ENCODE measurements at regions not wholly inside any gene's neighbourhood (a gene's known extent, or its start where the extent isn't known, plus 50 kb on each side); places are given as distances from the start of the nearest gene placed in this dataset.

DNA sequence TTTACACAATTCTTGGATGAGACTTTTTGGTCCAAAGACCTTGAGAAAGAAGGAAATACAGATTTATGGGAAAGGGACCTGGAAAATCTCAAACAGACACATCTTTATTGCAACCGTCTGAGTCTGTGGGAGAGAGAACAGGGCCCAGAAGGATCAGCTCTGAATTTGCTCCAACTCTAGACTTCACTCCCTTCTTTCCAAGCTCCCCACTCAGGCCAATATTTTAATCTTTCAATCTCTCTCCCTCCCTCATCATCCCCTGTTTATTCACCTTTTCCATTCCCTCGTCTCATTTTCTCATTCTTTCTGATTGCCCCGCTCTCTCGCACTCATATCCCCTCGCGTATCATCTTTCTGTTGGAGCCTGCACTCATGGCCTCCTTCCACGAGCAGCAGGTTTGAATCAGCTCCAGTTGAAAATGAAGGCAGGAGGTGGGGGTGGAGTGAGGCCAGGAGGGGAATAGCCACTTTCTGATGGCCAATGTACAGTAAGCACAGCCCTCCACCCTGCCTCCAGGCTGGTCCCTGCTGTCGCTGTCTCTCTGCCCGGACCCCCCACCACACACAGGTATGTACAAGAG lies 63.6 kb upstream of the BOC start:
- no peak for DNase-seq (ENCODE audit: low read depth)
- H3K4me3 ChIP-seq (ENCODE audit: low read length) = no peak overlapping the region
- TF ChIP-seq, protein P1, sequence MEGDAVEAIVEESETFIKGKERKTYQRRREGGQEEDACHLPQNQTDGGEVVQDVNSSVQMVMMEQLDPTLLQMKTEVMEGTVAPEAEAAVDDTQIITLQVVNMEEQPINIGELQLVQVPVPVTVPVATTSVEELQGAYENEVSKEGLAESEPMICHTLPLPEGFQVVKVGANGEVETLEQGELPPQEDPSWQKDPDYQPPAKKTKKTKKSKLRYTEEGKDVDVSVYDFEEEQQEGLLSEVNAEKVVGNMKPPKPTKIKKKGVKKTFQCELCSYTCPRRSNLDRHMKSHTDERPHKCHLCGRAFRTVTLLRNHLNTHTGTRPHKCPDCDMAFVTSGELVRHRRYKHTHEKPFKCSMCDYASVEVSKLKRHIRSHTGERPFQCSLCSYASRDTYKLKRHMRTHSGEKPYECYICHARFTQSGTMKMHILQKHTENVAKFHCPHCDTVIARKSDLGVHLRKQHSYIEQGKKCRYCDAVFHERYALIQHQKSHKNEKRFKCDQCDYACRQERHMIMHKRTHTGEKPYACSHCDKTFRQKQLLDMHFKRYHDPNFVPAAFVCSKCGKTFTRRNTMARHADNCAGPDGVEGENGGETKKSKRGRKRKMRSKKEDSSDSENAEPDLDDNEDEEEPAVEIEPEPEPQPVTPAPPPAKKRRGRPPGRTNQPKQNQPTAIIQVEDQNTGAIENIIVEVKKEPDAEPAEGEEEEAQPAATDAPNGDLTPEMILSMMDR (conservative IDR thresholded peaks at IDR 0.05; ENCODE audit: low read length) = no peak

DNA sequence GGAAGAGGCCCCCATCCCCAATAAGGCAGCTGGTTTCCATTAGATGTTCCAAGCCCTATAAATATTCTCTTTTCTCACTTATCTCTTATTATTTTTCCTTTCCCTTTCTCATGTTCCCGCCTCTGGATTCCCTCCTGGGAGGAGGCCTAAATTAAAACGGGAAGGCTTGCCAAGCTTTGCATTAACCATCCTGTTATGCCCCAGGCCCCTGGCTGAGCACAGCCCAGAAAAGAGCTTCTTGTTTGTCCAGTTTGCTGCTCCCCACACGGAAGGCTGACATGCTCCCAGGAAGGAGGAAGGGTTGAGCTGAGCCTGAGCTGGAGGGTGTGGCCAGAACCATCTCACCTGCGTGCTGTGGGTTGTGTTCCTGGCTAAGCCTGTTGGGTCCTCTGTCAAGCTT lies 63.1 kb upstream of the BOC start:
- no peak for DNase-seq (ENCODE audit: low read depth)
- TF ChIP-seq, protein P1 (conservative IDR thresholded peaks at IDR 0.05; ENCODE audit: low read length) = no peak
- no peak overlapping the region for H3K4me3 ChIP-seq (ENCODE audit: low read length)

DNA sequence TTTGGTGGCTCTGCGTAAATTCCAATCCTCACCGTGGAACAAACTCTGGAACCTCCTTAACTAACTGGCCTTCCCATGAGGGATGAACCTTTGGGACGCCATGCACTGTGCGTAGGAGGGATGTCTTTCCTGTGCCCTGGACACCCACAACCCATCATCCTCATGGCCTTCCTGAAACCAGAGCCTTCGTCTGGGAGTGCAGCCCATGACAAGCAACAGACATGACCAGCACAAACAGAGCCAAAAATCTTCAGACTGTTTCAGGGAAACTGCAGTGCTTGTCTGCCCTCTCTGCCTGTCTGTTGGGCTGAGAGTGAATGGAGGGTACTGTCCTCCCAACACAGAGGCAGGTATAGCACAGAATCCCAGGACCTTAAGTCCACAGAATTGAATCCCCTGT lies 61.1 kb upstream of the BOC start:
- TF ChIP-seq, protein P1 (conservative IDR thresholded peaks at IDR 0.05; ENCODE audit: low read length) = no peak
- no peak for DNase-seq (ENCODE audit: low read depth)
- no peak overlapping the region for H3K4me3 ChIP-seq (ENCODE audit: low read length)

DNA sequence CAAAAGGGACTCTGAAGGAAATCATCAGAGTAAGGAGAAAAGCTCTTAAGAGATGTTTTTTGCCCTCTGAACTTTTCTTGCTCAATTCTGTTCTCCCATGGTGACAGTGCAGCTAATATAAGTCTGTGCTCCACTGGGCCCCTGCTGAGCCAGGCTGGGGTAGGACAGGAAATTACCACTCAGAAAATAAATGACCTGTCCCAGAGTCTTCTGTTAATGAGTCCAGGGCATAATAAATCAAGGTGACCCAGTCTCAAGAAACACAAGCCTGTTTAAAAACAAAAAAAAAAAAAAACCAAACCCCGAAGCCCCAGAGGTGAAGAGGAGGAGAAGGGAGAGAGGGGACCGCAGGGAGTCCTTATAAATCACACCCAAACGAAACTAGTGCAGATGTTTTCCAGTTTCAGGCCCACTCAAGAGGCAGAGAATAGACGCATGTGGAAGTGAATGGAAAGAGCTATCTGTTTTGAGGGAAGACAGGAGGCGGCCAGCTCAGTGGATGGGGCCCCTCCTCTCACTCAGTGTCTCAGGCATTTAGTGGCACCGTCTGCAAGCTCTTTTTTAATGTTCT lies 59.8 kb upstream of the BOC start:
- peak; percentile 34 for DNase-seq (ENCODE audit: low read depth)
- no peak overlapping the region for H3K4me3 ChIP-seq (ENCODE audit: low read length)
- TF ChIP-seq, protein P1 (conservative IDR thresholded peaks at IDR 0.05; ENCODE audit: low read length) = no peak

DNA sequence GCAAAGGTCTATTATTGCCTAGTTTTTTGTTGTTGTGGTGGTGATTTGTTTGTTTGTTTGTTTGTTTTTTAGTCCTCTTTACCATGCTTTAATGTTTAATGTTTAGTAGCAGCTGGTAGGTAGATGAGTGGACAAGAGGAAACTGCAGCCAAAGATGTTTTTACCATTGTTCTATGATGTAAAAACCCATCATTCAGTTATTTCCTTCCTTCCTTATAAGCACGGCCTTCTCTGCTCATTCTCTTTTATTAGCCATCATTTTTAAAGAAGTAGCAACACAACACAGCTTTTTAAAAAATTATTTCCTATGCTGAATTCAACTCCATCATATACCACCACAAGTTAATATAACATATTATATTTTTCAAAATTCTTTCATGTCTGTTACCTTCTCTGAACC lies 58.5 kb upstream of the BOC start:
- TF ChIP-seq, protein P1 (conservative IDR thresholded peaks at IDR 0.05; ENCODE audit: low read length) = no peak
- DNase-seq (ENCODE audit: low read depth) = no peak
- no peak overlapping the region for H3K4me3 ChIP-seq (ENCODE audit: low read length)

DNA sequence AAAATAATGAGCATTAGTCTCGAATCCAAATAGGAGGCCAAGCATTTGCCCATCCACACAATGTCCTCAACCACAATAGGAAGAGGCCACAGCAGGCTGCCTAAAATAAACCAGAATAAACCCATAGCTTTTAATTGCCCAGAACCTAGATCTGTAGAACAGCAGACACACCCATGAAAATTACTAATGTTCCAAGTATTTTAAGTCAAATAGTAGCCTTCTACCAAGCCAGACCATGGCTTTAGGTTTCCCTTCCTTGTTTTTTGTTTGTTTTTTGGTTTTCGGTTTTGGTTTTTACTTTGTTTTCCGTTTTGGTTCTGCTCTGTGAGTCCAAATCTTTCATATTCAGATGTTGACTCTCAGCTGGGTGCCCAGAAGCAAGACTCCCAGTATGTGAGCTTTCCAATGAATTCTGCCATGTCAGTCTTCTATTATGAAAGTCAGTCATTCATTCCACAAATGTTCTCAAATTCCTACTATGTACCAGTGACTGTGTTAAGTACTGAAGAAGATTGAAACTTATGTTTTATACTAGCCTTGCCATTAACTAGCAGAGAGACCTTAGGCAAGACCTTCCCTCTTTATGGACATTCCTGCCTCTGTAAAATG lies 57.8 kb upstream of the BOC start:
- peak; percentile 6 for DNase-seq (ENCODE audit: low read depth)
- no peak overlapping the region for H3K4me3 ChIP-seq (ENCODE audit: low read length)
- TF ChIP-seq, protein P1 (conservative IDR thresholded peaks at IDR 0.05; ENCODE audit: low read length) = no peak

DNA sequence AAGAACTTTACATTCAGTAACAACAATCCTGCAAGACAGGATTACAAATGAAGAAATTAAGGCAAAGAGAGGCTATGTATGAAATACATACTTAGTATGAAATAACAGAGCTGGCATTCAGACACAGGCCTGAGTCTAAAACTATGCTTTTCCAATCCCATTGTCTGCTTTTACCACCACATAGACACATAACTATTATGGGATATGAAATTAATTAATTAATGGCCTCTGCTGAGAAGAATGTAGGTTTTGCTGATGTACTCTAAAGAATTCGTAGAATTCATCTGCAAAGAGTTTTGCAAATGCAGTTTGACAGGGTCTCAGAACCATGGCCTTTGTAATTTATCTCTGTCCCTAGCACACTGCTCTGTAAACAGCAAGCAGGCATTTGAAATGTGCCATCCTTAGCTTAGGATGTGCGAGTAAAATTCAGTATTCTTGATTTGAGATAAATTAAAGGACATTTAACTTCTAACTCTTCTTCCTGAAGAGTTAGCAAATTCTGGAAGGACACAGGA lies 54.5 kb upstream of the BOC start:
- DNase-seq (ENCODE audit: low read depth) = no peak
- TF ChIP-seq, protein P1 (conservative IDR thresholded peaks at IDR 0.05; ENCODE audit: low read length) = no peak
- no peak overlapping the region for H3K4me3 ChIP-seq (ENCODE audit: low read length)

Measured in AG10803 (cell line).